IPS-20b (cell line): ENCODE measurements at regions not wholly inside any gene's neighbourhood (a gene's known extent, or its start where the extent isn't known, plus 50 kb on each side); places are given as distances from the start of the nearest gene placed in this dataset.

Experiments used
- H3K27ac ChIP-seq: one replicate; pipeline ENCODE4 v1.5.1; 2013; ENCODE audit warnings: low read length
- H3K27me3 ChIP-seq: 2 replicates; pipeline ENCODE4 v1.6.1; 2013; ENCODE audit warnings: mild to moderate bottlenecking, low read length, inconsistent platforms; ENCODE audit not compliant: insufficient read depth
- H3K36me3 ChIP-seq: 2 replicates; pipeline ENCODE4 v1.6.1; 2013; ENCODE audit warnings: low read depth, mild to moderate bottlenecking, inconsistent platforms, low read length, moderate library complexity; ENCODE audit not compliant: insufficient read depth
- H3K4me1 ChIP-seq: 2 replicates; pipeline ENCODE4 v1.6.1; 2013; ENCODE audit warnings: mild to moderate bottlenecking, control low read depth, inconsistent platforms, low read length, moderate library complexity; ENCODE audit not compliant: insufficient read depth
- H3K4me3 ChIP-seq: 2 replicates; pipeline ENCODE4 v1.5.1; 2013; ENCODE audit warnings: mild to moderate bottlenecking, low read length, inconsistent platforms
- H3K9ac ChIP-seq: 2 replicates; pipeline ENCODE4 v1.6.1; 2013; ENCODE audit warnings: low read depth, mild to moderate bottlenecking, inconsistent platforms, low read length, moderate library complexity
- H3K9me3 ChIP-seq: 2 replicates; pipeline ENCODE4 v1.6.1; 2013; ENCODE audit warnings: mild to moderate bottlenecking, low read depth, low read length, inconsistent platforms; ENCODE audit not compliant: insufficient read depth

DNA sequence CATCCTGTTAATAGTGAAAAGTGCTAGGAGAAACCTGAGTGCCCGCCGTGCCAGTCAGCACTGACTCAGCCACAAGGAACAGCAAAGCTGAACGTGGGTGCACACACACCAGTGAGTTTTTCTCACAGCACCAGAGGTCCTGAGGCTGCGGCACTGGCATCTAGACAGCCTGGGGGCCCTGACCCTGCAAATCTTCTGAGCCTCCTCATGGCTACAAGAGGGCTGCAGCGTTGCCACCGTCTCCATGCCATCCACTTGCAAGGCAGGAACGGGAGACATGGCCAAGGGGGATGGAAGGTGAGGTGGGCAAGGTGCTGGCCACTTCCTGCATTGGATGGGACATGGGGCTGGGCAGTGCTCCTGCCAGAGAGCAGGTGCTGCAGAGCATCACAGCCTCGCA, 211.2 kb upstream of the SOX1 start:
- no peak overlapping the region for H3K27ac ChIP-seq
- H3K9ac ChIP-seq, result no peak overlapping the region

DNA sequence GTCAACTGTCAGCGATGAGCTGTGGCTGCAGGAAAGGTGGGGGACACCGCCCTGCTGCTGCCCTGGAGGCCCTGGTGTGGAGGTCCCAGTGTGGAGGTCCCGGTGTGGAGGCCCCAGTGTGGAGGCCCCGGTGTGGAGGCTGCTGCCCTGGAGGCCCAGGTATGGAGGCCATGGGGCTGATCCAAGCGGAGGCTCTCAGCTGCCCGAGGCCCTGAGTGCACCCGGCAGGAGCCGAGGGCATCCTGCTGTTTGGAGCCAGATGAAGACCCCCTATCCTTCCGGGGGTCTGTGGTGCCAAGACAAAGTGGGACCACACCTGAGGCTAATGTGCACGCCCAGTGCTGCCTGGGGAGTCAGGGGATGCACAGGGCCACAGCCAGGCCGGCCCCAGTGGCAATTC, 210.4 kb upstream of the SOX1 start:
- H3K9ac ChIP-seq, result no peak overlapping the region
- no peaks in the 10 kb centered on the region; the same call in 1 of the 2 replicates for H3K27me3 ChIP-seq
- no peak overlapping the region for H3K4me3 ChIP-seq
- no peaks in the 10 kb centered on the region for H3K9me3 ChIP-seq
- peaks cover 8% of the 10 kb centered on the region; the same call in 1 of the 2 replicates for H3K4me1 ChIP-seq
- no peak overlapping the region for H3K27ac ChIP-seq
- no peaks in the 10 kb centered on the region for H3K36me3 ChIP-seq

More for the DNA sequence above, 211.2 kb upstream of the SOX1 start:
- no peaks in the 10 kb centered on the region; the same call in 1 of the 2 replicates for H3K27me3 ChIP-seq
- no peak overlapping the region for H3K4me3 ChIP-seq
- H3K4me1 ChIP-seq, result peaks cover 16% of the 10 kb centered on the region; the same call in 1 of the 2 replicates
- no peaks in the 10 kb centered on the region for H3K36me3 ChIP-seq
- H3K9me3 ChIP-seq, result no peaks in the 10 kb centered on the region

DNA sequence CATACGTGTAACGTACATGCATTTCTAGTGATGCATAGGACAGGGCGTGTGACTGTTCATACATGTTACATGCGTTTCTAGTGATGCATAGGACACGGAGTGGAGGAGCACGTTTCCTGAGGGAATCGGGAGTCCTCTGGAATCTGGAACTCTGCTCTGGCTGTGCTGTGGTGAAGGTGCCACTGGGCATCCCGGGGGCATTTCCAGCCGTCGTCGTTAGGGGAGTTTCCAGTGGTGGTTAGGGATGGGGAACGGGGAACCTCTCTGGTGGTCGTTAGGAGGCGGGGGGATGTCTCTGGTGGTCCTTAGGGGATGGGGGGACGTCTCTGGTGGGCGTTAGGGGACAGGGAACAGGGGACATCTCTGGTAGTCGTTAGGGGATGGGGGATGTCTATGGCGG, 209.6 kb upstream of the SOX1 start:
- no peaks in the 10 kb centered on the region; the same call in 1 of the 2 replicates for H3K27me3 ChIP-seq
- H3K27ac ChIP-seq, result no peak overlapping the region
- no peak overlapping the region for H3K4me3 ChIP-seq
- H3K4me1 ChIP-seq, result peaks cover 8% of the 10 kb centered on the region; the same call in 1 of the 2 replicates
- H3K9me3 ChIP-seq, result no peaks in the 10 kb centered on the region
- no peaks in the 10 kb centered on the region for H3K36me3 ChIP-seq
- H3K9ac ChIP-seq, result no peak overlapping the region

DNA sequence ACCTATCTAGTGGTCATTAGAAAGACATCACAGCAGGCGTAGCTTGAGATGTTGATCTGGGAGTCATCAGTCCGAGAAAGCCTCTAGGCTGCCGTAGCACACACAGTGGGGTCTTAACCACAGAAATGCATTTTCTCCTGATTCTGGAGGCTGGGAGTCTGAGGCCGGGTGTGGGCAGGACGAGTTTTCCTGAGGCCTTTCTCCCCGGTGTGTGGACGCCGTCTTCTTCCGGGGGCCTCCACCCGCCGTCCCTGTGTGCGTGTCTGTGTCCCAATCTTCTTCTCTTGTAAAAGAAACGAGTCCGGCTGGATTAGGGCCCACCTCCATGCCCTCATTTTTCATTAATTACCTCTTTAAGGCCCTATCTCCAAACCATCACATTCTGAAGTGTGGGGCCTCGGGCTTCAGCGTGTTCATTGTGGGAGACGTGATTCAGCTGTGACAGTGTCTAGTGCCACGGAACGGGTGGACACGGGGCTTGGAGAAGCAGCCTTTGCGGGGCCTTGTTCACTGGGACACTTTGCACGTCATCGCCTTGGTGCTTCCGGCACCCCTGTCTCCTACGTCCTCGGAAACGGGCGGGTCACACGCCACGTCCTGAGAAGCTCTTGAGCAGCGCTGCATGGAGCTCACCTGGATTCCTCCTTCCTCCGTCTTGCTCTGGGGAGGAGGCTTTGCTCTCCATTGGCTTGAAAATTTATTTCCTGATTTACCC, 208.9 kb upstream of the SOX1 start:
- Histone ChIP-seq H3K9ac (no peak overlapping the region), H3K9me3 (no peaks in the 10 kb centered on the region), H3K36me3 (no peaks in the 10 kb centered on the region), H3K27me3 (no peaks in the 10 kb centered on the region; the same call in 1 of the 2 replicates), H3K27ac (no peak overlapping the region), H3K4me3 (no peak overlapping the region), H3K4me1 (peaks cover 8% of the 10 kb centered on the region; the same call in 1 of the 2 replicates)

DNA sequence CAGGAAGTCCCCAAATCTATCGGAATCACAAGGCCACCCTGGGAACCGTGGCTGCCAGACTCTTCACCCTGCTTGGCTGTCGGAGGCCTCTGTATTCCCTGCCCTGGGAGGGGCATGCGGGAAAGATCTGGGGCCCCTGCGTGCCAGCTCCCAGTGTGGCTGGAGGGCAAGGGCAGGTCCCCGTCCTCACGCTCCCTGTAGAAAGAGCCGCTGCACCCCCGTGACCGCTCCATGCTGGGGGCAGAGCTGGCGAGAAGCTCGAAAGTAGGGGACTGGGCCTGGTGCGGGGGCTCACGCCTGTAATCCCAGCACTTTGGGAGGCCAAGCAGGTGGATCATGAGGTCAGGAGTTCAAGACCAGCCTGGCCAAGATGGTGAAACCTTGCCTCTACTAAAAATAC, 208.4 kb upstream of the SOX1 start:
- Histone ChIP-seq H3K36me3 (no peaks in the 10 kb centered on the region), H3K9ac (no peak overlapping the region), H3K4me3 (no peak overlapping the region), H3K27ac (no peak overlapping the region), H3K4me1 (peaks cover 8% of the 10 kb centered on the region; the same call in 1 of the 2 replicates), H3K27me3 (no peaks in the 10 kb centered on the region; the same call in 1 of the 2 replicates), H3K9me3 (no peaks in the 10 kb centered on the region)

DNA sequence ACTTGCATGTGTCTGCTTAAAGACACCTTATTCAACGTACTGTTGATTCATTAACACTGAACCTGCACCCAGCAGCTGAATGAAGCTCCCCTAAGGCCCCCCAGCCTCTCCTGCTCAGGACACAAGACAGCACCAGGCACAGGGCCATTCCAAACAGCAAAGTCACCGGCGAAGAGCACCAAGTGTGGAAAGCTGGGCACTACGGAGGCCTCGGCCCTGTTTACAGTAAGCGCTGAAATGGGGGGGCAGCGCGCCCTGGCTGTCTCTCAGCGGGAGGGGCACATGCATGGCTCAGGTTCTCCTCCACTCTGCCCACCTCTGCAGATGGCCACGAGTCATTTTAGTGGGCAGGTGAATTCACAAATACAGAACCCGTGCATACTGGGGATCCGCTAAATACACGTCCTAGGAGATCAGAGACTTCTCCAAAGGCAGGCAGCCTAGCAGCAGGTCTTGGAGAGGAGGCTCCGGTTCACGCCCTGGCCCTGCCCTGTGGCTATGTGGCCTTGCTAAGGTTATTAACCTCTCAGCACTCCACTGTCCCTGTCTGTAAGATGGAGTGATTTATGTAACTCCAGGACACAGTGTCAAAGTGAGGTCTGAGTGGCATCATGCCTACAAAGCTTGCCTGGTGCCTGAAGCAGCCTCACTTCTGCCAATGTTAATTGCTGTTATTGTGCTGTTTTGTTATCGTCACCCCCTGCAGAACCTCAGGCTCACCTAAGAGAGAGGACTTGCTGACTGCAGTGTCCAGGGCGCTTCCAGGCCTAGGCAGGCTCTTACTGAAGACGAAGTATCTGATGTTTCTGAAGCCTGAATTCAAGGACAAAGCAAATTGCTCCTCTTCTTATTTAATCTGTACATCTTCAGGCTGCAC, 207.4 kb upstream of the SOX1 start:
- Histone ChIP-seq H3K9ac (no peak overlapping the region), H3K27ac (no peak overlapping the region), H3K4me3 (no peak overlapping the region), H3K27me3 (no peaks in the 10 kb centered on the region; the same call in 1 of the 2 replicates), H3K36me3 (no peaks in the 10 kb centered on the region), H3K9me3 (no peaks in the 10 kb centered on the region), H3K4me1 (peaks cover 8% of the 10 kb centered on the region; the same call in 1 of the 2 replicates)

DNA sequence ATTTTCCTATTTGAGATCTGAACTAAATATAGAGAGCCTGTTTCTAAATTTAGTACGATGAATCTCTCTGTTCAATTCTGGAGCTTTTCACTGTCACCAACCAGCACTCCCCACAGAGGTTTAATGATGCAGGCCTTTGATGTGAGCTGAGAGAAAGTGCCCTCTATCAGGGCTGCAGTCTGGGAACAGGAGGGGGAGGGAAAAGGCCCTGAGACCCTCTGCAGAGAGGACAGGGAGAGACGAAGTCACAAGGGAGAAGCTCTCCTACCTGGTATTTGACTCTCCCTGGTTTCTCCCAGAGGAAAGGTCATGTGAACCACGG, 206.8 kb upstream of the SOX1 start:
- peaks cover 8% of the 10 kb centered on the region; the same call in 1 of the 2 replicates for H3K4me1 ChIP-seq
- H3K9ac ChIP-seq, result no peak overlapping the region
- H3K9me3 ChIP-seq, result no peaks in the 10 kb centered on the region
- no peaks in the 10 kb centered on the region for H3K36me3 ChIP-seq
- H3K4me3 ChIP-seq, result no peak overlapping the region
- no peaks in the 10 kb centered on the region; the same call in 1 of the 2 replicates for H3K27me3 ChIP-seq
- no peak overlapping the region for H3K27ac ChIP-seq

DNA sequence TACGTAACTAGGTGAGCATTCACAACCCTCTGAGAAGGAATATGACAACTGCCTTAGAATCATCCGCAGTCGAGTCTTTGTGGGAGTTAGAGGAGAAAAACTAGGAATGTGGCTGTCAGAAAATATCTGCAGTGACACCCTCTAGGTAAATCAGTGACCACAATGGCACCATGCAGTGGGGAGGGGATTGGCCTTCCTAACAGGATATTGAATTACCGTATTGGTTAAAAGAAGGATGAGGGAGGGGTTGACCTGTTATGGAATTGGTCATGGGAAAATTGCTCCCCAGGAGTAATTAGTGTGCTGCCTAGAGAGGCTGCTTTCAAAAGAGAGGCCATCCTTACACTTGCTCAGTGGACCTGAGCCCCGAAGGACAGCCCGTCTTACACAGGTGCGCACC, 205.6 kb upstream of the SOX1 start:
- H3K4me1 ChIP-seq, result peaks cover 8% of the 10 kb centered on the region; the same call in 1 of the 2 replicates
- H3K36me3 ChIP-seq, result no peaks in the 10 kb centered on the region
- H3K27ac ChIP-seq, result no peak overlapping the region
- H3K9me3 ChIP-seq, result no peaks in the 10 kb centered on the region
- H3K27me3 ChIP-seq, result no peaks in the 10 kb centered on the region; the same call in 1 of the 2 replicates
- H3K4me3 ChIP-seq, result no peak overlapping the region
- H3K9ac ChIP-seq, result no peak overlapping the region

DNA sequence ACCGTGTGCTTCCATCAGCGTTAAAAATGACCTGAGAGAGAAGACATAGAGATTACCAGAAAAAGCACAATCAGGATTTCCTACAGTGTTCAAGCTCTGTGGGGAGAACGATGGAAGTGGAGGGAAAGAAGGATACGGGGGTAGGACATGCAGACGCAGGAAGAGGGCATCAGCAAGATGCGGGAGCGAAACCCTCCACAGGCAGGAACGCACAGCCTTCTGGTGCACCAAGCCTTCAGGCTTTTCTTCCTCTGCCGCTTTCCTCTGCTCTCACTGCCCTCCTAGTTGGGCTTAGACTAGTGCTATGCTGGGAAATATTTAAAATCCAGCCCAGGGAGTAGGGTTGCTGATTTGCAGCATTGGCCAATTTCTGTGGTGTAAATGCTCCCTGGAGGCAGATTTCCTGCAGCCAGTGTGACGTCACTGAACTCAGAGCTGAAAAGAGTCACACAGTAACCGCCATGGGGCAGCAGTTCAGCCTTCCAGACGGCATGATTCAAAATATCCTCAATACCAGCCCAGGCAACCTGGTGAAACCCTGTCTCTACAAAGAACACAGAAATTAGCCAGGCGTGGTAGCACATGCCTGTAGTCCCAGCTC, 205.1 kb upstream of the SOX1 start:
- H3K27me3 ChIP-seq, result no peaks in the 10 kb centered on the region; the same call in 1 of the 2 replicates
- no peak overlapping the region for H3K27ac ChIP-seq
- H3K4me3 ChIP-seq, result no peak overlapping the region
- no peaks in the 10 kb centered on the region for H3K9me3 ChIP-seq
- no peaks in the 10 kb centered on the region for H3K36me3 ChIP-seq
- H3K9ac ChIP-seq, result no peak overlapping the region
- H3K4me1 ChIP-seq, result peaks cover 8% of the 10 kb centered on the region; the same call in 1 of the 2 replicates

DNA sequence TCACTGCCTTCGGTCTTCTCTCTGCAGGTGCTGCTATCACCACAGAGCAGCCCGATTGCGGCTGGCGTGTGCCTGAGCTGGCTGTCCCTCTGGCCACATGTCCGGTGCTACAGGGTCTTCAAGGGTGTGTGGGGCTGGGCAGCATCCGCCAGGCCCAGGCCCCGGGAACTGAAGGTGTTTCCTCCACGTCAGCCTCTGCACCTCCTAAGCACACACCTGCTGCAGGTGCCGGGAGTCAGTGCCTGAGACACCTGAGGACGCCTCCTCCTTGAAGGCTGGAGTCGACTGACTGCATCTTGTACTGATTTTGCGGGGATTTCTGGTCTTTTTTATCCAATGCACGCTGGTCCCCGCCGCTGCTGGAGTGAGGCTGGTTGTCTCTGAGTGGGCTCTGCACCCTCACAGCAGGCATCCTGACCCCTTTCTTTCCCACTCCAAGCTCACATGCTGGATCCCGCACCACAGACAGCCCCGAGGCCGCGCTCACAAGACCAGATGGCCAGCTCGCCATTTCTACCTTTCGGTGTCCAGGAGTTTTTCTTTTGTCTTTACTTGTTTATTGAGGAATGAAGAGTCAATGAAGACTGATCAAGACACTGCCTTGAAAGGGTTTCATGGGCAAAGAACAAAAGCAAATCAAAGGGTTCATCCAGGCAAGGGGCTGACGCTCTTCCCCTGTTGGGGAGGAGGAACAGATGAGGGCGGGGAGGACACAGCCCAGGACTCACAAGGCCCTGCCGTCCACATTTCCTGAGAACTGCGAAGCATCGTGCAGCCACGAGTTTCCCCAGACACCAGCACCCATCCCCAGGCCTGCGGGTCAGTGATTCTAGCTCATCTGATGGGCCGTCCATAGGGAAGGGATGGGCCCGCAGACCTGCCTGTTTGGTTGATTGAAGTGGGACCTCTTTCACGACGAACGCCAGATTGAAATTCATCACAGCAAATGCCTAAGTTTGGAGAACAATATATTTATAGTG, 203.8 kb upstream of the SOX1 start:
- Histone ChIP-seq H3K27me3 (no peaks in the 10 kb centered on the region; the same call in 1 of the 2 replicates), H3K36me3 (no peaks in the 10 kb centered on the region), H3K9me3 (no peaks in the 10 kb centered on the region), H3K4me1 (peaks cover 8% of the 10 kb centered on the region; the same call in 1 of the 2 replicates), H3K27ac (no peak overlapping the region), H3K4me3 (no peak overlapping the region), H3K9ac (no peak overlapping the region)
